HepG2 (cell line): ENCODE measurements at regions not wholly inside any gene's neighbourhood (a gene's known extent, or its start where the extent isn't known, plus 50 kb on each side); places are given as distances from the start of the nearest gene placed in this dataset.

ENCODE experiments used
- AGO1 ChIP-seq: fragments of 200-400 bp; formaldehyde crosslinking; IDR thresholded peaks from 2 replicates; pipeline ENCODE4 v1.6.1; 2017; ENCODE audit warnings: mild to moderate bottlenecking, low read depth, low read length, moderate library complexity; ENCODE audit not compliant: poor library complexity, severe bottlenecking
- ARID2 ChIP-seq: sonication (generic); formaldehyde crosslinking; IDR thresholded peaks from 2 replicates; pipeline ENCODE4 v1.8.1; 2022; ENCODE audit warnings: mild to moderate bottlenecking, missing genetic modification reagents, borderline replicate concordance
- HDAC2 ChIP-seq: sonication (generic); formaldehyde crosslinking; IDR thresholded peaks from 2 replicates; pipeline ENCODE4 v1.4.0; 2020; ENCODE audit warnings: missing genetic modification reagents
- HNF4G ChIP-seq, 2 experiments: sonication (generic) in 1 of 2; formaldehyde crosslinking in 1 of 2; IDR thresholded peaks; 2 replicates each; pipeline versions ENCODE4 v1.4.0 to v1.6.1; 2011 to 2020; ENCODE audit warnings: borderline replicate concordance in 2 of 2, low read depth in 2 of 2, mild to moderate bottlenecking in 2 of 2, low read length in 1 of 2, missing genetic modification reagents in 1 of 2, moderate library complexity in 1 of 2
- HNRNPL ChIP-seq: fragments of 200-400 bp; formaldehyde crosslinking; IDR thresholded peaks from 2 replicates; pipeline ENCODE4 v1.6.1; 2017; ENCODE audit warnings: mild to moderate bottlenecking, low read depth, low read length
- NR2C2 ChIP-seq: sonication (generic); formaldehyde crosslinking; IDR thresholded peaks from 2 replicates; pipeline ENCODE4 v1.4.0; 2020; ENCODE audit warnings: missing genetic modification reagents, mild to moderate bottlenecking, moderate library complexity, borderline replicate concordance
- PHF21A ChIP-seq: sonication (generic); formaldehyde crosslinking; IDR thresholded peaks from 2 replicates; pipeline ENCODE4 v1.5.0; 2020; ENCODE audit warnings: mild to moderate bottlenecking, missing genetic modification reagents
- RBFOX2 ChIP-seq: fragments of 200-400 bp; formaldehyde crosslinking; IDR thresholded peaks from 2 replicates; pipeline ENCODE4 v1.6.1; 2017; ENCODE audit warnings: low read depth, mild to moderate bottlenecking, low read length
- RBM22 ChIP-seq: fragments of 200-400 bp; formaldehyde crosslinking; optimal IDR thresholded peaks from 2 replicates; pipeline ENCODE3; 2017; ENCODE audit warnings: mild to moderate bottlenecking, low read length, moderate library complexity
- TFAP4 ChIP-seq: sonication (generic); IDR thresholded peaks from 2 replicates; pipeline ENCODE4 v1.6.1; 2016; ENCODE audit warnings: low read depth, borderline replicate concordance
- THAP8 ChIP-seq: sonication (generic); formaldehyde crosslinking; IDR thresholded peaks from 2 replicates; pipeline ENCODE4 v1.5.1; 2020; ENCODE audit warnings: missing genetic modification reagents, mild to moderate bottlenecking, borderline replicate concordance
- ZNF878 ChIP-seq: sonication (generic); formaldehyde crosslinking; IDR thresholded peaks from 2 replicates; pipeline ENCODE4 v1.8.1; 2023; ENCODE audit warnings: mild to moderate bottlenecking, missing genetic modification reagents, moderate library complexity

- no peak for TF ChIP-seq THAP8
- TF ChIP-seq HNF4G (IDR thresholded peaks at IDR 0.05; ENCODE audit: borderline replicate concordance, low read depth, low read length) = no peak
- TF ChIP-seq HNF4G (CRISPR knock-in tag; IDR thresholded peaks at IDR 0.05; ENCODE audit: borderline replicate concordance, low read depth) = no peak
- TF ChIP-seq NR2C2 = no peak
- no peak for TF ChIP-seq TFAP4
- no peak for TF ChIP-seq PHF21A (CRISPR knock-in tag)
- TF ChIP-seq RBFOX2 = no peak
- TF ChIP-seq ARID2 (CRISPR knock-in tag) = no peak
- no peak for TF ChIP-seq HNRNPL
- TF ChIP-seq AGO1 = no peak
- TF ChIP-seq ZNF878 (CRISPR knock-in tag) = no peak
- no peak for TF ChIP-seq HDAC2 (CRISPR knock-in tag)
- TF ChIP-seq RBM22 = no peak
These were observed 428.4 kb upstream of the ZEB2 start for GRCh38 chr2:144948205-144948855.
